Erythroblast (primary cell): ENCODE measurements at regions not wholly inside any gene's neighbourhood (a gene's known extent, or its start where the extent isn't known, plus 50 kb on each side); places are given as distances from the start of the nearest gene placed in this dataset.

ENCODE experiments used
- DNase-seq, 2 experiments: peaks; one replicate each; lab custom pipeline; 2025; lab: John Stamatoyannopoulos, UW
- GATA1 ChIP-seq: IDR thresholded peaks from 2 replicates; pipeline ENCODE4 v1.6.1; 2011; ENCODE audit warnings: low read depth, mild to moderate bottlenecking, control low read depth, low read length, moderate library complexity
- POLR2A ChIP-seq: IDR thresholded peaks from 2 replicates; pipeline ENCODE4 v1.6.1; 2011; ENCODE audit warnings: mild to moderate bottlenecking, low read length

DNA sequence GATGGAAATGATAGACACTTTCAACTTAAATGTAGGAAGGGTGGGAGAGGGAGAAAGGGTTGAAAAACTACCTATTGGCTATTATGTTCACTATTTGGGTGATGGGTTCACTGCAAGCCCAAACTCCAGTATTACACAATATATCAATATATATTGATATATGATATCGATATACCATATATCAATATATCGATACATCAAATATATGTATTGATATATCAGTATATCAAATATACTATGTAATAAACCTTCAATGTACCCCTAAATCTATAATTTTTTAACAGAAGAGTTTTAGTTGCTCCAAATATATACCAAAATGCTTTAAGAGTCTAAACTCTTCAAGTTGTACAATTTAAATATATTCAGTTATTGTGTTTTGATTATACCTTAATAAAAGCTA lies 302.0 kb upstream of the RGMB start:
- DNase-seq, result no peak
- no peak for TF ChIP-seq GATA1
- no peak for TF ChIP-seq POLR2A

DNA sequence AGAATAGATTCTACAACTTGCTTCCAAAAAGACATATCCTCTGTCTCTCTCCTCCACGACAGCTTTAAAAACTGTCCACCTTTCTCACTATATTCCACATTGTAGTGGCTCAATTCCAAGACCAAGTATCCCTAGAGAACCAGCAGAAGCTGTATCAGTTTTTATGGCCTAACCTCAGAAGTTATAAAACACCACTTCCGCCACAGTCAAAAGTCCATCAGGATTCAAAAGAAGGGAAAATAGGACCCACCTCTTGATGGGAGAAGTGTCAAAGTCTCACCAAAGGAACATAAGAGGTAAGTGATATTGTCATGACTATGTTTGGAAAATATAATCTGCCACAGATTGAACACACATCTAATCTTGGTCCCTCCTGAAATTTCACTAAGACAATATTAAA lies 299.2 kb upstream of the RGMB start:
- DNase-seq, result no peak
- TF ChIP-seq GATA1 (no peak), POLR2A (no peak)

DNA sequence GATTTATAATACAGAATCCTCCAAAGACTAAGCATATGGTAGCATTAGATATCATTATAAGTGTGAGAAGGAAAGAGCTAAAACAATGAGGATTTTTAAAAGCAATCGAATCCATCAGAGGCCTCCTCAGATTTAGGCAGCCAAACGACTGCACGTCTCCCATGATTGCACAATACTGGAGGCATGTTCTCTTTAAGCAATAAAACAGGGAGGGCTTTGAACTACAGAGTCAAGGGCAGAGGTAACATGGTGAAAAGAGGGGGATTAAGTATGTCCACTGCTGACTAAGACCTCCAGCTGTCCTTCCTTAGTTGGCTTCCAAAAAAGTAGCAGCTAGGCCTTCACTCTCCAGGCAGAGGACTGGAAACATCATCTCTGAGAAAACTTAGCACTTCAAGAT lies 298.7 kb upstream of the RGMB start:
- DNase-seq, result no peak
- TF ChIP-seq POLR2A (no peak), GATA1 (no peak)

DNA sequence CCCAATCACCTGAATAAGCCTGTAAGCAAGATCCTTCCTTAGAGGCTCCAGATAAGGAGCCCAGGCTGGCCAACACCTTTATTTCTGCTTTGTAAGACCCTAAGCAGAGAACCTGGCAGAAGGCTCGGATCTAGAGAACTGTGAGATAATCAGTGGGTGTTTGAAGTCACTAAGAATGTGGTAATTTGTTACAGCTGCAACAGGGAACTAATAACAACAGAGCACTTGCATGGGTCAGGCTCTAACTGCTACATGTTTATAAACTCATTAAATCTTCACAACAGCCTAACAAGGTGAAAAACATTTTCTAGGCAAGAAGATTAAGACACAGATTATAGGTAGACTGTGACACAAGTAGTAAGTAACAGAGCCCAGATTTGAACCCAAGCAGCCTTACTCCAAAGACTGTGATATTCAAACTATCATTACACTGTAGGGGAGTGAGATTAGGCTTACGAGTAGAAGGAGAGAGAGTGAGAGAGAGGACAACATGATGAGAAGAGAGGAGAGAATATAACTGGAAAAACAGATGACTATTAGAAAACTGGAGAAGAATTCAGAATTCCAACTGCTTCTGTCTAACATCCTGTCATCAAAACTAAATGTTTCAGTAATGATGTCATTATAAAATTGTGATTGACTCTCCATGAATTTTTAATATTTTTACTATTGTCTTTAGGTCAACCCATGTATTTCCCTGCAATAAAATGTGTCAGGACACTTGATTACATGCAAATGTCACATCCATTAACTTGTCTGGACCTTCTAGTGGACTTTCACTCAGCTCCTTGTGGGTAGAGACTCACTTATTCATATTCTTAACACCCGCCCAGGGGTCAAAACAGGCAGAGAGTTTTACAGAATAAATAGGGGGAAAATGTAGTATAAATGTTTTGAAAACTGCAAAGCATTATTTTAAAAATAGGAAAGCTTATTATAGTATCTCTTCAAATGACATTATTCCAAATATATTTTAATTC lies 290.9 kb upstream of the RGMB start:
- TF ChIP-seq POLR2A (no peak), GATA1 (no peak)
- no peak for DNase-seq

DNA sequence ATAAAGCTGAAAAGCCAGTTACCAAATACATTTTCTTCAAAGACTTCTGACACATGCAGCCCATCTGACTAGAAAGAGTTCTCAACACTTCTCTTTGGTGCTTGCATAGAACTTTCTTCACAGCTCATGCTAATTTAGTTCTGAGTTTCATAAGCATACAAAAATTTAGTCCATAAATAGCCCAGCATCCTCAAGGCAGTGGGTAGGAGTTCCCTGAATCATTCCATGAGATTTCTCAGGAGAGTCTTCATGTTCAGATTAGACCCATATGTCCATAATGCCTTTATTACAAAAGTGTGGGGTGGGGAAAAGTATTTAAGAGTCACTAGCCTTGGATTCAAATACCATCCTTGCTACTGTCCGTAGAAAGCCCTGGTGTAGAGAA lies 290.2 kb upstream of the RGMB start:
- DNase-seq, result no peak
- no peak for TF ChIP-seq GATA1

DNA sequence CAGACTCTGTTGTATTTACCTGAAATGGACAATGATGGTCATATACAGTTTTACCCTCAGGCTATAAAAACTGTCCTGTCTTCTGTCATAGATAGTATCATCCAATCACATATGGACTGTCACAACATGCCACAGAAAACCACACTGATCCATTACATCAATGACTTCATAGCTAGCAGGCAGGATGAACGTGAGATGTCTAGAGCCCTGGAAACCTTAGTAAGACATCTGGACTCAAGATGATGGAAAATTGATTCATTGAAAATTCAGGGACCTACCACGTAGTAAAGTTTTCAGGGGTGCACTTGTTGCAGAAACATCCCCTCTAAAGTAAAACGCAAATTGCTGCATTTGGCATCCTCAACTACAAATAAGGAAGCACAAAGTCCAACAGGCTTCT lies 284.4 kb upstream of the RGMB start:
- DNase-seq, result no peak
- no peak for TF ChIP-seq POLR2A
- no peak for TF ChIP-seq GATA1

DNA sequence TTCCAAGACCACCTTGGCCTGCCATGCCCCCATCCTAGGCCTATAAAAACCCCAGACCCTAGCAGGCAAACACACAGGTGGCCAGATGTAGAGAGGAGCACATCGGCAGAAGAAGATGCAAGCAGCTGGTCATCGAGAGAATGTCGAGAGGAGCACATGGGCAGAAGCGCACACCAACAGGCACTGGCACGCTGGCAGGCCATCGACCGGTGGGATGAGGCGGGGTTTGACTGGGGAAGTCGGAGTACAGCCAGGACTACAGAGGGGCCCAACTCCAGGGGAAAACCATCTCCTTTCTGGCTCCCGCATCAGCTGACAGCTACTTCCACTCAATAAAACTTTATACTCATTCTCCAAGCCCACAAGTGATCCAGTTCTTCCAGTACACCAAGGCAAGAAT lies 283.1 kb upstream of the RGMB start:
- no peak for DNase-seq
- TF ChIP-seq POLR2A (no peak), GATA1 (no peak)

DNA sequence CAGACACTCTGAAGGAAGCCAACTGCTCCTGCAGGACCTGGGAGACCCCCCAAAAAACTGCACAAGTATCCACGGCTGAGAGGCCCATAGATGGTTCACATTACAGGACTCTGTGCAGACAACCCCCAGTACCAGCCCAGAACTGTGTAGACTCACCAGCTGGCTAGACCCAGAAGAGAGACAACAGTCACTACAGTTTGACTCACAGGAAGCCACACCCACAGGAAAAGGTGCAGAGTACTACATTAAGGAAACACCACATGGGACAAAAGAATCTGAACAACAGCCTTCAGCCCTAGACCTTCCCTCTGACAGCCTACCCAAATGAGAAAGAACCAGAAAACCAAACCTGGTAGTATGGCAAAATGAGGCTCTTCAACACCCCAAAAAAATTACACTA lies 281.2 kb upstream of the RGMB start:
- no peak for TF ChIP-seq GATA1
- TF ChIP-seq POLR2A, result no peak
- no peak for DNase-seq

DNA sequence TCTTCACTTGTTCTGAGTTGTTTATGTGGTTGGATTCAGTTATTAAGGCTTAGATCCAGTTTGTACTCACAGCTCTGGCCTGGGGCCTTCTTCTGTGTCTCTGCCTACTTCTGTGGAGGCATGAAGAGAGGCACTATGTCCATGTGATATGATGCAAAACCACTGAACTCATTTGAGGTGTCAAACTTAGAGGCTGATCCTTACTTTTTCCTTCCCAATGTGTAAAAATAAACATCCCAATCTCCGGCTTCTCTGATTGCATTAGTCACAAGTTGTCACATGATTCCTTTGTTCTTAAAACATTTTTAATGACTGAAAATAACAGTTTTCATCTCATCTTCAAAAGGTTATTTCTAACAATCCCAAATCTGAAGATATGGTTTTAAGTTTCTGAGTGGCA lies 276.0 kb upstream of the RGMB start:
- TF ChIP-seq POLR2A (no peak), GATA1 (no peak)
- no peak for DNase-seq

DNA sequence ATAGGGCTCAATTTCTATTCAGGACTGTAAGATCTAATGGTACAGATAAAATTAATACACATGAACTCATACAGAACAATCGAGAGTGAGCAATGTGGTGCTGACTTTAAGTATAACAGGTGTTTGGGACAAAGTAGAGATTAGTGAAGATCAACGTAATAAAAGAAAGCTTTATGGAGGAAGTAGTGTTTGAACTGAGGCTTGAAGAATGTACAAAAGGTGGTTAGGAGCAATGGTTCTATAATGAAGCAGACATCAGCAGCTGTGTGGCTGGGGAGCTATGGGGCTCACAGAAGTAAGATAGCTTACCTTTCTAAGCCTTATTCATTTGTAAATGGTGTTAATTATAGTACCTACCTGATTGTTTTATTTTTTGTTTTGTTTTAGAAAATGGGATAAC lies 275.4 kb upstream of the RGMB start:
- DNase-seq, result no peak
- TF ChIP-seq GATA1 (no peak), POLR2A (no peak)

DNA sequence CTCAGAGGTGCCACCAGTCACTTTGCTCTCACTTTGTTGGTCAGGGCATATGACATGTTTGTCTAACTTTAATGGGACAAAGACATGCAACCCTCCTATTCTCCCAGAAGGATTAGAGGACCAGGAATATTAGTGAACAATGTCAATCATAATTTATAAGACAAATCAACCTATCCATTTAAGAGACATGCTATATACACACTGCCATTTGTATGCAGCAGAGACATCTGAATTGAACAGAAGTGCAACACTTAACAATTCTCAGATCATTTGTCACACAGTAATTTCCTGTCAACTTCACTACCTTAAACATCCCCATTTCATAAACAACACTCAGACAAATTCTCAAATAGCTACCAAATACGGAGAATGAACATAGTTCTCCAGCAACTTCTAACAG lies 273.6 kb upstream of the RGMB start:
- TF ChIP-seq POLR2A, result no peak
- no peak for TF ChIP-seq GATA1
- no peak for DNase-seq

DNA sequence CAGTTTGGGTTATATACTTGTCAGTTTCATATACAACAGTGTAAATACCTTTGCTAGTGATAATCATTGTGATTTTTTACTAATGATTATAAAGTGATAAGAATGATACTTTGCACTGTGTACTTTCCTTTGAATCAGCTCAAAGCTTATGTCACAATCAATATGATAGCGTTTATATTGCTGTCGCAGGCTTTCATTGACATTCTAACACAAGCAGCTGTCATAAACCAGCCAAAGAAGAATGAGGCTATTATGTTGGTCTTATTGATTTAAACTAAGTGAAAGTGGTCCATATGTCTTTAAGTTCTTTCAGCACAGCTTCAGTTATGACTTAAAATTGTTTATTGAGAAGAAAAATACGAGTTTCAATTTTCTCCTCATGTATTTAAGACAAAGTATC lies 272.7 kb upstream of the RGMB start:
- TF ChIP-seq GATA1, result no peak
- TF ChIP-seq POLR2A, result no peak
- DNase-seq, result no peak

DNA sequence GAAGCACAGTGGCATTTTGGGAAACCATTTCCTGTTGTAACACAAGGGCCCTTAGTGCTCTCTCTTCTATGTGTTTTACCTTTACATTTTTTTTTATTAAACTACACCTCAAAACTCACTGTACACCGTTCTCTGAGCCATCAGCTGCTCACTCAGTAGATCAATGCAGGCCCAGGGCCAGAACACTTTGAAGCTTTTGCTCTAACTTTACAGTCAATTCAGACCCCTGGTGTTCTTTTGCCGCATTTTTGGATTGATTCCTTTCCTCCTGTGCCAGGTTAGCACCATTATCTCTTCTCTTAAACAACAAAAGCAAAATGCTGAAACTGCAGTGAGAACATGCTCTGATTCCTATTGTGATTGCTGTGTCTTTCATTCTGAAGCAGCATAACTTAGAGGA lies 269.8 kb upstream of the RGMB start:
- DNase-seq, result no peak
- no peak for TF ChIP-seq GATA1
- TF ChIP-seq POLR2A, result no peak

DNA sequence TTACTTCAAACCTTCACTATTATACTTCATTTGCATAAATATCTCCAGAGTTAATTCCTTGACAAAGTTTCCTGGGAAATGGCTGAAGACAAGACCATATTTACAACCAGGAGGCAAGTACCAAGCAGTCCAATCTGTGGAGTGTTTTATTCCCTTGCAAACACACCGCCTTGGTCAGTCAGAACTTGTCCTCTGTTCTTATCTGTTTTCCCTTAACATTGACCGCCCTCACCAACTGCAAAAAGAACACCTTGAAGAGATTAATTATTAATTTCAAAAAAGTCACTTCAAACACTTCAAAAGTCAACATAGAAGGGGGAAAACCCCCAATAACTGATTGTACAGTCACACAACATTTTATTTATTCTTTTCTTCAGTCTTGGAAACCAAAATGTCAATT lies 269.0 kb upstream of the RGMB start:
- TF ChIP-seq GATA1, result no peak
- no peak for TF ChIP-seq POLR2A
- no peak for DNase-seq
